Central memory CD8-positive, alpha-beta T cell (primary cell): ENCODE measurements at regions not wholly inside any gene's neighbourhood (a gene's known extent, or its start where the extent isn't known, plus 50 kb on each side); places are given as distances from the start of the nearest gene placed in this dataset.

Source experiments
- ATAC-seq: fragments of 150-1000 bp; cut with Tn5 transposase; replicated peaks from 2 replicates; pipeline ENCODE4 v1.10.0; 2022; ENCODE audit warnings: mild to moderate bottlenecking, moderate FRiP score, moderate number of reproducible peaks; ENCODE audit not compliant: poor library complexity, severe bottlenecking; ENCODE audit errors: extremely low read depth
- DNase-seq, 2 donors: peaks; one replicate each; pipeline ENCODE4 v3.0.0; 2021; ENCODE audit warnings: low spot score in 2 of 2
- H3K27ac Mint-ChIP-seq: one replicate; pipeline ENCODE4 v1.8.0; 2022; ENCODE audit warnings: low read depth, mild to moderate bottlenecking, moderate library complexity, mixed read lengths
- H3K27me3 Mint-ChIP-seq: one replicate; pipeline ENCODE4 v1.8.0; 2022; ENCODE audit warnings: mixed read lengths
- H3K36me3 Mint-ChIP-seq: one replicate; pipeline ENCODE4 v1.8.0; 2022; ENCODE audit warnings: mild to moderate bottlenecking, moderate library complexity, mixed read lengths; ENCODE audit not compliant: insufficient read depth
- H3K4me1 Mint-ChIP-seq: one replicate; pipeline ENCODE4 v1.8.0; 2022; ENCODE audit warnings: mixed read lengths
- H3K4me3 Mint-ChIP-seq: one replicate; pipeline ENCODE4 v1.8.0; 2022; ENCODE audit warnings: mild to moderate bottlenecking, moderate library complexity, mixed read lengths
- H3K9me3 Mint-ChIP-seq: one replicate; pipeline ENCODE4 v1.8.0; 2022; ENCODE audit warnings: mixed read lengths

DNA sequence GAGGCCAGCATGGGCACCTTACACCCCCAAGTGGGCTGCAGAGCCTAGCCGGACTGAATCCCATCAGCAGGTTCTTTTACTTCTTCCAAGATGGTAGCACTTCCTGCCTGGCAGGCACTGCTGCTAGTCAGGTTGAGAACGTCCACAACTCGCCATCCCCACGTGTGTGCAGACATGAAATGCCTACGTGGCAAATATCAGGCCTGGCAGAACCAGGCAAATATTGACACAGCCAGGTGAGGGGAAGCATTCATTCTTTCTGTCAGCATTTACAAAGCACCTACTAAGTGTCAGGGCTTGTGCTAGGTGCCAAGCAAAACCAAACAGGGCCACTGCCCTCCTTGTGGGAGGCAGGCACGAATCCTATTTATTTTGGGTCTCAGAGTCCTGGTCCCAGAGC lies 52.3 kb upstream of the SIM2 start:
- DNase-seq (no peak), ATAC-seq (no peak)
- Mint-ChIP-seq H3K4me3 (no peak overlapping the region), H3K4me1 (no peaks in the 10 kb centered on the region), H3K27ac (no peak overlapping the region), H3K36me3 (no peaks in the 10 kb centered on the region), H3K9me3 (no peaks in the 10 kb centered on the region), H3K27me3 (peaks cover 45% of the 10 kb centered on the region)

DNA sequence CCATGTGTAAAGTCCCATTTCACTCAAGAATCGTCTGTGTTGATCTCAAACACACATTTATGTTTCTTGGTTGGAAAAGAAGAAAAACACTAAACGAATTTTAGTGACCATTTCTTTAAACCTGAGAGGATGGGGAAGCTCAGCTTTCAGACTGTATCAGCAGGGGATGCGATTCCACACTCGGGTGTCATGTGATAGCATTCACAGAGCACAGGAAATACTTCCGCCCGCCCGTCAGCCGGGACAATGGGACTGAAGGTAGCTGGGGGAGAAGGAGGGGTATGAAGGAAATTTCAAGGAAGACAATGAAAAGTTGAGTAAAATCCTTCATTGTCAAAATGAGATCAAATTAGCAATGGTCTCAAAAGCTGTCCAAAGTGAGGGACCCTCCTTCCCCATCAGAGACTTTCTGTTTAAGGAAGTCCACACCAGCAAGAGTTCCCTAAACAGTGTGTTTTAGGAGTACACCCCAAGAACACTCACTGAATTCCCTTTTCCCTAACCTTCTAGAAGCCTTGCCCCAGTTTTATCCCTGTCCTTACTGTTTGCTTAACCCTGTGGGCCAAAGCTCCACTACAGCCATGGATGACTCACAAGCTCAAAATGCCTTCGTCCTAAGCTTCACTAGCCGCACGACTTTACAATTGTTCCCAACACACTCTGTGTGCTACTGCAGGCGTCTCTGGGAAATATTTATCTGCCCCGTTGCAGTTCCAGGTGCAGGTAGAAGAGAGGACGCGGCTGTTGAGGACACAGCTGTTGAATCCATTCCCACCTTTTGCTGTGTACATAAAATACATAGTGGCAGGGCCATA lies 51.4 kb upstream of the SIM2 start:
- Mint-ChIP-seq H3K27ac (no peak overlapping the region), H3K4me3 (no peak overlapping the region), H3K9me3 (no peaks in the 10 kb centered on the region), H3K4me1 (no peaks in the 10 kb centered on the region), H3K27me3 (peaks cover 42% of the 10 kb centered on the region), H3K36me3 (no peaks in the 10 kb centered on the region)
- ATAC-seq, result no peak
- DNase-seq, result no peak
